DMS114 treated with DMSO at 0.1 percent for 48 hours (cell line): ENCODE measurements at regions not wholly inside any gene's neighbourhood (a gene's known extent, or its start where the extent isn't known, plus 50 kb on each side); places are given as distances from the start of the nearest gene placed in this dataset.

Source experiments
- DNase-seq: peaks from one replicate; lab custom pipeline; 2025; ENCODE audit not compliant: unreplicated experiment; lab: John Stamatoyannopoulos, UW

GRCh38 chr3:73768524-73769308 lies 144.0 kb upstream of the PDZRN3 start:
- no peak for DNase-seq

- DNase-seq: no peak
Observed at GRCh38 chr3:73766599-73767381, 142.0 kb upstream of the PDZRN3 start.

GRCh38 chr3:73765878-73766545 lies 141.3 kb upstream of the PDZRN3 start:
- no peak for DNase-seq

DNA sequence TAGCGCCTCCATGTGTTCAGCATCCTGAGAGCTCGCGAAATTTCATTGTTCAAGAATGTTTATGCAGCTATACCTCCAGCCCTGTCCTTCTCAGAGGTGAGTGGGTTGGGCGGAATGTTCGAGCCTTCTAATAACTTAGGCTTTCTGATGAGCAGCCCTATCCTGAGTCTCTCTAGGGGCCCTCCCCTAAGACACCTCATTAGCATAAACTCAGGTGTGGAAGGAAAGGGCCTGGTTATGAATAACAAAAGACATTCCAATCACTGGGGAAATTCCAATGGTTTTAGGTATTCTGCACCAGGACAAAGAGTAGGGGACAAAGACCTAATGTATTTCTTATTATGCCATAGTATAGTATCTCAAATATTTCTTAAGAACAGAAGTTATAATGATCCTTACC lies 138.1 kb upstream of the PDZRN3 start:
- no peak for DNase-seq

DNA sequence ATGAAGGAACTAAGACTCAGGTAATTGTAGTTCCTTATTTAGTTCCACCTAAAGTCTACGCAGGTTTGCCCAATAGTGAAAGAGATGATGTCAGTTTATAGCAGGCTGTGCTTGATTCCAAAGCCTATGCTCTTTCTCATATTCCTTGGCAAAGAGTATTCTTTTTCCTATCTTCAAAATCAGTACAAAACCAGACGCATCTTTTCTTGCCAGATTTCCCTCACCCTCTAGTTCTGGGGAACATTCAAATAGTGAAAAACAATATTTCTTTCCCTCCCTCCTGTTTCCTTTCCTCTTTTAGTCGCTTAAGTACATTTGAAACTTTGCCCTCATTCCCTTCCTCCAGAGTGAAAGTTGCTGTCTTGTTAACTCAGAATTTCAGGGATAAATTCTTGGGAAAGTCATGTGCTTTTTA lies 134.6 kb upstream of the PDZRN3 start:
- DNase-seq: no peak

- DNase-seq: no peak
Observed at GRCh38 chr3:73757536-73757935, 132.8 kb upstream of the PDZRN3 start.

GRCh38 chr3:73753985-73754384 lies 129.2 kb upstream of the PDZRN3 start:
- no peak for DNase-seq

- no peak for DNase-seq
Observed at GRCh38 chr3:73752338-73752737, 127.6 kb upstream of the PDZRN3 start.

DNA sequence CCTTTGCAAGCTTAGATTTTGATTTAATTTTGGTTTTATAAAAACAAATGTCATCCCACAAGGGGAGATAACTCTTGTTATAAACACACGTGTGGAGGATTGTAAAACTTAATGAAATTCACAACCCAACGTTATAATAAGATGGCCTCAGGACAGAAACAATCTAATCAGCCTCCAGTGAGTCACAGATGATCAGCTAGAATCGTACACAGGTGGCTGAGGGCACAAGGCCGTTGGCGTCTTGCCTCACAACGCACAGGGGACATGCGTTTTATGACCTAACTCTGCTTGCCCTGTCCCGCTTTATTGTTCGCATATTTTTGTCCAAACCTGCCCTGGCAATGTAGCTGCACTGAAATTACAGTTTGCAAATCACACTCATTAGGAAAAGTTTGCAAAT lies 121.9 kb upstream of the PDZRN3 start:
- DNase-seq: no peak

DNA sequence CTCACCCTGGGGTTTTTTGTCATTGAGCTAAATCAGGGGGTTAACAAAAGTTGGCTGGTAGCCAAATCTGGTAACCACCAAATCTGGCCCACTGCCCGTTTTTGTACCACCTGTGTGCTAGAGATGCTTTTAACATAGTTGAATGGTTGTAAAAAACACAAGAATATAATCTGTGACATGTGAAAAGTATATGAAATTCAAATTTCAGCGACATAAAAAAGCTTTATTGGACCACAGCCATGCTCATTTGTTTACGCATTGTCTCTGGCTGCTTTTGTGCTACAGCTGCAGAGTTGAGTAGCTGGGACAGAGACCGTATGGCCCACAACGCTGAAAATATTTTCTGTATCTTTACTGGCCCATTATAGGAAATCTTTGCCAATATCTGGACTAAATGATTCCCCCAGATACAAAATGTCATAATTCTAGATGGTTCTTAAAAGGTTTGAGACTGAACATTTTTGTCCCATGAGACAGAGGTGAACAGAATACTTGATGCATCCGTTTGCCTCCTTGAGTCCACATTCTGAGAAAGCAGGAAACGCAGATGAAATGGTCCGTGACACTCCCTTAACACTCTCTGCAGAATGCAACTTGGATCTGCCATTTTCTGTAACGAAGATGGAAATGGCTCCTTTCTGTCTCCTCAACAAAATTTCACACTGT lies 120.9 kb upstream of the PDZRN3 start:
- no peak for DNase-seq

- DNase-seq: no peak
Observed at GRCh38 chr3:73743551-73743950, 118.8 kb upstream of the PDZRN3 start.

DNA sequence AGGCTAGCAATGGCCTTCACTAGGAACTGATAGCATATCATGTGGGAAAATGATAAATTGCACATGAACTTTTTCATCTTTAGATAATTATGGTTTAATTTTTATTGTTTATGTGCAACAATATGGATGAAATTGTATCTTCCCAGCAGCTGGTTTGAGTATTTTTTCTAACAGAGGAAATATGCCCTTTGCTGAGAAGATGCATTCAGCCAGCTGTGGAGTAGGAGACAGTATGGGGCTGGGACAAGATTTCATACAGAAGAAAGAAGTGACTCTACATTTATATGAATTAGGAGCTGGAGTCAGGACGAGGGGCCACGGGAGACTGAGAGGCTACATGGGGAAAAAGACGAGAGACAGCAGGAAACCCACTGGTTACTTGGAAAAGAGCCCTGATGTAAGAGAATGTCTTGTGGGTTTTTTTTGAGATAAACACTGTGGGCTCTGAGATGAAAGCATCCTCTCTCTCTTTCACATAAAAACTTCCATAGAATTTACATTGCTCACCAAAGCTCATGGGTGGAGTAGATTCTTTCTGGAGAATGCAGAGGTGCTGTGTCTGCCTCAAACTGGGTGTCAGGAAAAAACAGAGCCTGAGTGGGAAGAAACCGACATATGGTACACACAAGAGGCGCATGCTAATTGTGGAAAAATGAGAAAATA lies 115.2 kb upstream of the PDZRN3 start:
- no peak for DNase-seq

GRCh38 chr3:73738711-73739110 lies 114.0 kb upstream of the PDZRN3 start:
- DNase-seq: no peak

GRCh38 chr3:73734211-73735089 lies 109.7 kb upstream of the PDZRN3 start:
- DNase-seq: no peak

DNA sequence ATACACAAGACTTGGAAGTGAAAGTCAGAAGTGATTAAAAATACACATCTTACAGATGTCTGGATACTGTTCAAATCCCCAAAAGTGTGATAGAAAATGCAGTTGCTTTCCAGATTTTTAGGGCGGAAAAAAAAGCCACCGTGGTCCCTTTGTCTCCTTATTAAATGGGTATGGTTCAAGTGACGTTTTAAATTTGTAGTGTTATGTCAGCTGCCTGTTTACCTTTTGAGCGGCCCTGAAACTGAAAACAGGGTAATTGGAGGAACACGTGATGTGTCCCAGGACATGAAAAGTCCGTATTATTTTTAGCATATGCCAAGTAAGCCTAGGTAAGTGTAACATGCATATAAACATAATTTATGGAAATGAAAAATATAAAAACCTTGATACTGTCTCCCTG lies 109.0 kb upstream of the PDZRN3 start:
- DNase-seq: no peak

GRCh38 chr3:73729969-73730440 lies 105.3 kb upstream of the PDZRN3 start:
- DNase-seq: no peak

DNA sequence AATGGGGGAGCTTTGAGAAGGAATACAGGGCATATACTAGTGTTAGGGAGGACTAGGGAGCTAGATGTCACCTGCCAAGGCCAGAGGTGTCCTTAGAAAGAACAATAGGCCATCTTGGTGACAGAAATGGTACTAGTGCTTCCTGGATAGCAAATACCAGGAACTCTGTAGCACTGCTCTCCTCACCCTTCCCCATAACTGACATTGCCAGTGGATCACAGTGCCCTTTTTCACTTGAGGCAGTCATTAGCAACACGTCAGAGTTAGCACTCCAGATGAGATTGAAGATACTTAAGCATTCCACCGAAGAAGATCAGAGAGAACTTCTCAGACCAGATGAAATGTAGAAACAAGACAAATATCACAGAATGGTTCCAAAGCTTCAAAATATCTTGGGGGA lies 103.1 kb upstream of the PDZRN3 start:
- DNase-seq: no peak

GRCh38 chr3:73727117-73727821 lies 102.5 kb upstream of the PDZRN3 start:
- no peak for DNase-seq

- no peak for DNase-seq
Observed at GRCh38 chr3:73723596-73723995, 98.9 kb upstream of the PDZRN3 start.
